Prostate gland (tissue), 2 donors: ENCODE measurements at regions not wholly inside any gene's neighbourhood (a gene's known extent, or its start where the extent isn't known, plus 50 kb on each side); places are given as distances from the start of the nearest gene placed in this dataset.

Experiments used
- DNase-seq: peaks from one replicate; pipeline ENCODE4 v3.0.0-alpha.2; 2019; ENCODE audit warnings: low spot score
- H3K27ac ChIP-seq, 2 donors: fragments of 200-600 bp; sonication (generic); 2 replicates each; pipeline ENCODE4 v1.5.1; 2017 to 2019
- H3K27me3 ChIP-seq: fragments of 200-600 bp; sonication (generic); replicated peaks from 2 replicates; pipeline ENCODE4 v1.5.1; 2019; ENCODE audit not compliant: insufficient read depth
- H3K36me3 ChIP-seq, 2 donors: fragments of 200-600 bp; sonication (generic); 1 replicate in 1 of 2; 2 replicates in 1 of 2; pipeline versions ENCODE4 v1.5.1 to v1.8.1; 2017 to 2019
- H3K4me1 ChIP-seq: fragments of 200-600 bp; sonication (generic); replicated peaks from 2 replicates; pipeline ENCODE4 v1.5.1; 2019
- H3K4me3 ChIP-seq, 2 donors: fragments of 200-600 bp; sonication (generic); 2 replicates each; pipeline ENCODE4 v1.5.1; 2017 to 2019
- H3K9me3 ChIP-seq: fragments of 200-600 bp; sonication (generic); 2 replicates; pipeline ENCODE4 v1.5.1; 2017
- POLR2A ChIP-seq: fragments of 450-650 bp; IDR thresholded peaks from one replicate; pipeline ENCODE4 v1.6.1; 2016; ENCODE audit warnings: antibody characterized with exemption, mild to moderate bottlenecking
- POLR2AphosphoS5 ChIP-seq: sonication (generic); formaldehyde crosslinking; IDR thresholded peaks from one replicate; pipeline ENCODE4 v1.6.1; 2017; ENCODE audit warnings: antibody characterized with exemption
- WGBS: methylation state at CpG from one replicate; pipeline ENCODE4 v1.1.5; 2018; 5-methylcytosine and 5-hydroxymethylcytosine counted together
- intact Hi-C: fragments of 100-400 bp; cut with DNase I; formaldehyde crosslinking; loops from one replicate; pipeline ENCODE4 v1.14.2; 2022
- TF ChIP-seq, protein P1 (sequence below), 4 experiments: fragments of 200-600 bp in 2 of 4; fragments of 450-650 bp in 2 of 4; sonication (generic) in 2 of 4; IDR thresholded peaks; 1 replicate in 3 of 4; 2 replicates in 1 of 4; pipeline ENCODE4 v1.5.1; 2016 to 2019; ENCODE audit warnings: antibody characterized with exemption in 4 of 4, mild to moderate bottlenecking in 2 of 4, moderate library complexity in 2 of 4

GRCh38 chr6:154672086-154672485 is 61.1 kb upstream of the SCAF8 start:
- DNase-seq = no peak
- Histone ChIP-seq H3K4me3 (no peak overlapping the region), H3K27me3 (no peaks in the 10 kb centered on the region), H3K9me3 (no peaks in the 10 kb centered on the region), H3K4me1 (no peaks in the 10 kb centered on the region), H3K27ac (no peak overlapping the region), H3K36me3 (no peaks in the 10 kb centered on the region)
- no peak for TF ChIP-seq POLR2A
- TF ChIP-seq POLR2AphosphoS5 = no peak
- TF ChIP-seq, protein P1, sequence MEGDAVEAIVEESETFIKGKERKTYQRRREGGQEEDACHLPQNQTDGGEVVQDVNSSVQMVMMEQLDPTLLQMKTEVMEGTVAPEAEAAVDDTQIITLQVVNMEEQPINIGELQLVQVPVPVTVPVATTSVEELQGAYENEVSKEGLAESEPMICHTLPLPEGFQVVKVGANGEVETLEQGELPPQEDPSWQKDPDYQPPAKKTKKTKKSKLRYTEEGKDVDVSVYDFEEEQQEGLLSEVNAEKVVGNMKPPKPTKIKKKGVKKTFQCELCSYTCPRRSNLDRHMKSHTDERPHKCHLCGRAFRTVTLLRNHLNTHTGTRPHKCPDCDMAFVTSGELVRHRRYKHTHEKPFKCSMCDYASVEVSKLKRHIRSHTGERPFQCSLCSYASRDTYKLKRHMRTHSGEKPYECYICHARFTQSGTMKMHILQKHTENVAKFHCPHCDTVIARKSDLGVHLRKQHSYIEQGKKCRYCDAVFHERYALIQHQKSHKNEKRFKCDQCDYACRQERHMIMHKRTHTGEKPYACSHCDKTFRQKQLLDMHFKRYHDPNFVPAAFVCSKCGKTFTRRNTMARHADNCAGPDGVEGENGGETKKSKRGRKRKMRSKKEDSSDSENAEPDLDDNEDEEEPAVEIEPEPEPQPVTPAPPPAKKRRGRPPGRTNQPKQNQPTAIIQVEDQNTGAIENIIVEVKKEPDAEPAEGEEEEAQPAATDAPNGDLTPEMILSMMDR (IDR thresholded peaks at IDR 0.05) = no peak
- intact Hi-C loops = no loop called here
- WGBS = 99% methylated on average over 4 of the region's 4 CpGs

DNA sequence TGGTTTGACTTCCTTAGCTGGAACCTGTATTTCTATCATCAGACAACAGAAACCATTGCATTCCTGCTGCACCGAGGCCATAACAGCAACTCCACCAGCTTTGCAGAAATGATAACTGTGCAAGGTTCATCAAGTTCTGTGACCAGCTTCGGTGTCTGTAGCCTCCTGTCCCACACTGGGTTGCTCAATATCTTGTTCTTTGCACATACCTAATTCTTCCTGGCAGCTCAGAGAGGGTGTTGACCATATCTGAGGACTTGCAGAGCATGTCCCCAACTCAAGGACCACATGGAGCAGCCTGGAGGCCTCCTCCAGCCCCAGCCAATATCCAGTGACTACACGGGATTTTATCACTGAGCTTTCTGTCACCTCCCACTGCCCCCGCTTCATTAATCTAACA is 59.3 kb upstream of the SCAF8 start:
- Histone ChIP-seq H3K4me1 (no peaks in the 10 kb centered on the region), H3K36me3 (no peaks in the 10 kb centered on the region), H3K4me3 (no peak overlapping the region), H3K9me3 (no peaks in the 10 kb centered on the region), H3K27ac (no peak overlapping the region), H3K27me3 (no peaks in the 10 kb centered on the region)
- 70% methylated on average over 4 of the region's 4 CpGs for WGBS
- no peak for DNase-seq
- intact Hi-C loops = no loop called here
- TF ChIP-seq POLR2A = no peak
- TF ChIP-seq POLR2AphosphoS5 = no peak
- TF ChIP-seq, protein P1 (IDR thresholded peaks at IDR 0.05) = no peak

DNA sequence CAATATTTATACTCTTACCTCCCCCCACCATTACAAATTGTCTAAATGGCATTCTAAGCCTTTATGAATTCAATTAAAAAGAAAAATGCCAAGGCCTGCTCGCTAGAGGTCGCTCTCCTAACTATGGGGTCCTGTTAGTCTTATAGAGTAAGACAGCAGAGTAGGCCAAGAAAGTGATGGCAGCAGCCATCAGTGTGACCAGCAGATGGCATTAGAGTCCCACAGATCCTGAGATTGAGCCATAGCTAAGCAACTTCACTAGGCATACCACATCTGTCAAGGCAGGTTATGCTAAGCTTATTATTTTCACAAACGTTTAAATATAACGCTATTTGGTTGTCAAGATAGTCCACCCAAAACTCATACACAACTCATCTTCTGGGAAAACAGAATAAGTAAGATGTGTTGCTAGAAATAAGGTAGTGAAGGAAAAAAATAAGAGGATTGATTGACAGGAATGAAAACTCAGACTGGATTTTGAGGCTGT is 57.6 kb upstream of the SCAF8 start:
- H3K9me3 ChIP-seq = no peaks in the 10 kb centered on the region
- no peaks in the 10 kb centered on the region for H3K4me1 ChIP-seq
- no peaks in the 10 kb centered on the region for H3K27me3 ChIP-seq
- intact Hi-C loops = loop anchor here (5.0 kb wide), 1 partner anchor 132 kb away; no protein-coding TSS in a partner anchor
- peak; percentile 93 for DNase-seq
- H3K4me3 ChIP-seq = no peak overlapping the region
- TF ChIP-seq, protein P1 (IDR thresholded peaks at IDR 0.05) = peak; percentile 77 to 99 (median 98)
- TF ChIP-seq POLR2A (no peak), POLR2AphosphoS5 (peak; percentile 84)
- H3K36me3 ChIP-seq = no peaks in the 10 kb centered on the region
- H3K27ac ChIP-seq = no peak overlapping the region
- 4% methylated on average over 4 of the region's 4 CpGs for WGBS

DNA sequence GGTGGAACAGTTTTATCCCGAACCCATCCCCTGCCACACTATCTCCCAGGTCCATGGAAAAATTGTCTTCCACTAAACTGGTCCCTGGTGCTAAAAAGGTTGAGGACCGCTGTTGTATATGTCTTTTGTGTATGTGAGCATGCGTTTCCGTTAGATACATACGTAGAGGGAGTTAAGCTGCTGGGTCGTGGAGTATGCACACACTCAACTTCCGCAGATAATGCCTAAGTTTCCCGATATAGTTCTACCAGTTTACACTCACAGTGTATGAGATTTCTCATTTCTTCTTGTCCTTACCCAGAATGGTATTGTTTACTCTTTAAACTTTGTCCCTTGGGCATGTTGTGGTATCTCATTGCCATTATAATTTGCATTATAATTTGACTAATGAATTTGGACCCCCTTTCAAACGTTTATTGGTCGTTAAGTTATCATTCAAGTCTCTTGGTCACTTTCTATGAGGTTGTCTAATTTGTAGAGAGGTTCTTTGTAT is 50.5 kb upstream of the SCAF8 start:
- no peak for TF ChIP-seq POLR2A
- TF ChIP-seq, protein P1 (IDR thresholded peaks at IDR 0.05) = no peak
- TF ChIP-seq POLR2AphosphoS5 = no peak
- no peak for DNase-seq
- no peaks in the 10 kb centered on the region for H3K4me1 ChIP-seq
- no peak overlapping the region for H3K27ac ChIP-seq
- WGBS = 87% methylated on average over 10 of the region's 10 CpGs
- intact Hi-C loops = no loop called here
- H3K36me3 ChIP-seq = no peaks in the 10 kb centered on the region
- no peaks in the 10 kb centered on the region for H3K9me3 ChIP-seq
- no peaks in the 10 kb centered on the region for H3K27me3 ChIP-seq
- no peak overlapping the region for H3K4me3 ChIP-seq
